ENCODE measurements at regions not wholly inside any gene's neighbourhood (a gene's known extent, or its start where the extent isn't known, plus 50 kb on each side); places are given as distances from the start of the nearest gene placed in this dataset.

GRCh38 chr10:93208717-93209464 is 135.2 kb downstream of the CYP26A1 start:
- Histone ChIP-seq H3K4me1 (no peaks in the 10 kb centered on the region), H3K27me3 (no peaks in the 10 kb centered on the region), H3K27ac (no peak overlapping the region), H3K4me3 (no peak overlapping the region), H3K9me3 (no peaks in the 10 kb centered on the region), H3K36me3 (no peaks in the 10 kb centered on the region)
- WGBS, 2 donors (ENCODE audit: low coverage in 1 of 2): 80 to 92% methylated on average over 3 to 5 of the region's 7 CpGs
- TF ChIP-seq POLR2A (IDR thresholded peaks at IDR 0.05) (no peak), EP300 (IDR thresholded peaks at IDR 0.05) (no peak), POLR2AphosphoS5 (IDR thresholded peaks at IDR 0.05) (no peak)
- TF ChIP-seq, protein P1, sequence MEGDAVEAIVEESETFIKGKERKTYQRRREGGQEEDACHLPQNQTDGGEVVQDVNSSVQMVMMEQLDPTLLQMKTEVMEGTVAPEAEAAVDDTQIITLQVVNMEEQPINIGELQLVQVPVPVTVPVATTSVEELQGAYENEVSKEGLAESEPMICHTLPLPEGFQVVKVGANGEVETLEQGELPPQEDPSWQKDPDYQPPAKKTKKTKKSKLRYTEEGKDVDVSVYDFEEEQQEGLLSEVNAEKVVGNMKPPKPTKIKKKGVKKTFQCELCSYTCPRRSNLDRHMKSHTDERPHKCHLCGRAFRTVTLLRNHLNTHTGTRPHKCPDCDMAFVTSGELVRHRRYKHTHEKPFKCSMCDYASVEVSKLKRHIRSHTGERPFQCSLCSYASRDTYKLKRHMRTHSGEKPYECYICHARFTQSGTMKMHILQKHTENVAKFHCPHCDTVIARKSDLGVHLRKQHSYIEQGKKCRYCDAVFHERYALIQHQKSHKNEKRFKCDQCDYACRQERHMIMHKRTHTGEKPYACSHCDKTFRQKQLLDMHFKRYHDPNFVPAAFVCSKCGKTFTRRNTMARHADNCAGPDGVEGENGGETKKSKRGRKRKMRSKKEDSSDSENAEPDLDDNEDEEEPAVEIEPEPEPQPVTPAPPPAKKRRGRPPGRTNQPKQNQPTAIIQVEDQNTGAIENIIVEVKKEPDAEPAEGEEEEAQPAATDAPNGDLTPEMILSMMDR (IDR thresholded peaks at IDR 0.05): no peak
- ATAC-seq: no peak

- TF ChIP-seq POLR2A (IDR thresholded peaks at IDR 0.05) (no peak), POLR2AphosphoS5 (IDR thresholded peaks at IDR 0.05) (no peak), EP300 (IDR thresholded peaks at IDR 0.05) (no peak)
- TF ChIP-seq, protein P1 (IDR thresholded peaks at IDR 0.05): no peak
- Histone ChIP-seq H3K9me3 (no peaks in the 10 kb centered on the region), H3K27ac (no peak overlapping the region), H3K27me3 (no peaks in the 10 kb centered on the region), H3K4me3 (no peak overlapping the region), H3K36me3 (no peaks in the 10 kb centered on the region), H3K4me1 (no peaks in the 10 kb centered on the region)
- no peak for ATAC-seq
- WGBS, 2 donors (ENCODE audit: low coverage in 1 of 2): 45 to 60% methylated on average over 2 to 5 of the region's 8 CpGs
Observed at GRCh38 chr10:93211991-93212390, 138.3 kb downstream of the CYP26A1 start.

- ATAC-seq: no peak
- no CpG with 5 or more reads among the region's 3 CpGs for WGBS, 2 donors (ENCODE audit: low coverage in 1 of 2)
- no peaks in the 10 kb centered on the region for H3K9me3 ChIP-seq
Observed at GRCh38 chr10:93215312-93215711, 141.6 kb downstream of the CYP26A1 start.

DNA sequence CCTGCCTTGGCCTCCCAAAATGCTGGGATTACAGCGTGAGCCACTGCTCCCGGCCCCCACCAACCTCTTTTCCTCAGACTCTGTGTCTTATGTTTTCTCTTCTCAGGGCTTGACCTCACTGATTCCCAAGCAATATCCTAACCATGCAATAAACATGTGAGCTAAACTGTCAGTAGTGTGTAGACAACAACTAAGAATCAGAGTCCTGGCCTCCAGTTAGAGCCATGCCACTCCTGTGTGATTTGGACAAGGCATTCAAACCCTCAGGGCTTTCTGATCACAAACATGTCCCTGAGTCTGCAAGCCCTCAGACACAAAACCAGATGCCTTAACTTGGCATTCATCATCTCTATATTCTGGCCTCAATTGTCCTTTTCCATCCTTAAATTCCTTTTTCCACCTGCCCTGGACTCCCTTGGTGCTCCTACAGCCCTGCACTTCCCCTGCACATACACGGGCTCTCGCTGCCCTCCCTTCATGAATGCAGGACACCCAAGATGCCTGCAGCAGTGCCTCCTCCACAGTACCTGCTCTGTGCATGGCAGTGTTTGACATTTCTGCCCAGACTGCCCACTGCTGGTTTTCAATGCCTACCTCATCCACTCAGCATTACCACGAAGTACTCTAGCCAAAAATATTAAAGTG is 142.8 kb downstream of the CYP26A1 start:
- TF ChIP-seq, protein P1 (IDR thresholded peaks at IDR 0.05): no peak
- TF ChIP-seq EP300 (IDR thresholded peaks at IDR 0.05) (no peak), POLR2AphosphoS5 (IDR thresholded peaks at IDR 0.05) (no peak), POLR2A (IDR thresholded peaks at IDR 0.05) (no peak)
- no peak for ATAC-seq
- Histone ChIP-seq H3K4me3 (no peak overlapping the region), H3K9me3 (no peaks in the 10 kb centered on the region), H3K27me3 (no peaks in the 10 kb centered on the region), H3K36me3 (no peaks in the 10 kb centered on the region), H3K4me1 (no peaks in the 10 kb centered on the region), H3K27ac (no peak overlapping the region)
- WGBS, 2 donors (ENCODE audit: low coverage in 1 of 2): 89 to 94% methylated on average over 2 to 5 of the region's 5 CpGs

More at GRCh38 chr10:93215312-93215711, 141.6 kb downstream of the CYP26A1 start:
- no peaks in the 10 kb centered on the region for H3K36me3 ChIP-seq
- TF ChIP-seq, protein P1 (IDR thresholded peaks at IDR 0.05): no peak
- TF ChIP-seq POLR2AphosphoS5 (IDR thresholded peaks at IDR 0.05): no peak
- no peak for TF ChIP-seq POLR2A (IDR thresholded peaks at IDR 0.05)
- no peaks in the 10 kb centered on the region for H3K27me3 ChIP-seq
- no peak overlapping the region for H3K27ac ChIP-seq
- no peak overlapping the region for H3K4me3 ChIP-seq
- H3K4me1 ChIP-seq: no peaks in the 10 kb centered on the region

DNA sequence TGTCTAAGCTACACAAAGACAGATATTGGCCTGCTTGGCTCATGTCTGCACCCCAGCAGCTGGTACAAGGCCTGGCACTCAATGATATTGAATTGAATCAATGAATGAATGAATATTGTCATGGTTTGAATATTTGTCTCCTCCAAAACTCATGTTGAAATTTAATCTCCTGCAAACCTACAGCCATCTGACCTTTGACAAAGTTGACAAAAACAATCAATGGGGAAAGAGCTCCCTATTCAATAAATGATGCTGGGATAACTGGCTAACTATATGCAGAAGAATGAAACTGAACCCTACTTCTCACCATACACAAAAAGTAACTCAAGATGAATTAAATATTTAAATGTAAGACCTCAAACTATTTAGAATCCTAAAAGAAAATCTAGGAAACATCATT is 144.7 kb downstream of the CYP26A1 start:
- no peaks in the 10 kb centered on the region for H3K27me3 ChIP-seq
- no peak for ATAC-seq
- TF ChIP-seq, protein P1 (IDR thresholded peaks at IDR 0.05): no peak
- TF ChIP-seq POLR2A (IDR thresholded peaks at IDR 0.05): no peak
- TF ChIP-seq EP300 (IDR thresholded peaks at IDR 0.05): no peak
- TF ChIP-seq POLR2AphosphoS5 (IDR thresholded peaks at IDR 0.05): no peak

More for the DNA sequence above, 144.7 kb downstream of the CYP26A1 start:
- H3K27ac ChIP-seq: no peak overlapping the region
- no peaks in the 10 kb centered on the region for H3K9me3 ChIP-seq
- H3K4me3 ChIP-seq: no peak overlapping the region
- no peaks in the 10 kb centered on the region for H3K36me3 ChIP-seq
- no peaks in the 10 kb centered on the region for H3K4me1 ChIP-seq

All from gastroesophageal sphincter (tissue), 4 donors.